ENCODE measurements at regions not wholly inside any gene's neighbourhood (a gene's known extent, or its start where the extent isn't known, plus 50 kb on each side); places are given as distances from the start of the nearest gene placed in this dataset.

GRCh38 chr20:48571949-48572847 is 255.6 kb downstream of the PREX1 start:
- H3K4me1 ChIP-seq (ENCODE audit: control insufficient read depth in 1 of 2, insufficient read depth in 2 of 2, low read length in 2 of 2) = no peaks in the 10 kb centered on the region
- H3K27ac ChIP-seq (ENCODE audit: low read depth, low read length) = no peak overlapping the region
- no peak overlapping the region for H3K9ac ChIP-seq (ENCODE audit: low read depth in 1 of 2, low read length in 2 of 2)
- H3K9me3 ChIP-seq (ENCODE audit: control insufficient read depth in 1 of 2, low read length in 2 of 2) = no peaks in the 10 kb centered on the region
- no peak overlapping the region for H3K4me3 ChIP-seq (ENCODE audit: low read depth in 1 of 2, low read length in 2 of 2)
- H3K36me3 ChIP-seq (ENCODE audit: control insufficient read depth in 1 of 2, insufficient read depth in 2 of 2, low read length in 2 of 2) = no peaks in the 10 kb centered on the region
- H3K27me3 ChIP-seq (ENCODE audit: control insufficient read depth in 1 of 2, insufficient read depth in 2 of 2, low read length in 2 of 2) = no peaks in the 10 kb centered on the region

GRCh38 chr20:48569679-48570078 is 258.1 kb downstream of the PREX1 start:
- no peak overlapping the region for H3K27ac ChIP-seq (ENCODE audit: low read depth, low read length)
- peaks cover 0 to 5% of the 10 kb centered on the region in 2 donors for H3K27me3 ChIP-seq (ENCODE audit: control insufficient read depth in 1 of 2, insufficient read depth in 2 of 2, low read length in 2 of 2)
- H3K4me1 ChIP-seq (ENCODE audit: control insufficient read depth in 1 of 2, insufficient read depth in 2 of 2, low read length in 2 of 2) = no peaks in the 10 kb centered on the region
- H3K9ac ChIP-seq (ENCODE audit: low read depth in 1 of 2, low read length in 2 of 2) = no peak overlapping the region
- H3K36me3 ChIP-seq (ENCODE audit: control insufficient read depth in 1 of 2, insufficient read depth in 2 of 2, low read length in 2 of 2) = no peaks in the 10 kb centered on the region
- H3K9me3 ChIP-seq (ENCODE audit: control insufficient read depth in 1 of 2, low read length in 2 of 2) = no peaks in the 10 kb centered on the region
- H3K4me3 ChIP-seq (ENCODE audit: low read depth in 1 of 2, low read length in 2 of 2) = no peak overlapping the region

GRCh38 chr20:48568520-48568919 is 259.3 kb downstream of the PREX1 start:
- H3K9ac ChIP-seq (ENCODE audit: low read depth in 1 of 2, low read length in 2 of 2) = no peak overlapping the region
- H3K27me3 ChIP-seq (ENCODE audit: control insufficient read depth in 1 of 2, insufficient read depth in 2 of 2, low read length in 2 of 2) = peaks cover 0 to 5% of the 10 kb centered on the region in 2 donors
- no peak overlapping the region for H3K27ac ChIP-seq (ENCODE audit: low read depth, low read length)

GRCh38 chr20:48567145-48567544 is 260.7 kb downstream of the PREX1 start:
- no peak overlapping the region for H3K27ac ChIP-seq (ENCODE audit: low read depth, low read length)
- H3K27me3 ChIP-seq (ENCODE audit: control insufficient read depth in 1 of 2, insufficient read depth in 2 of 2, low read length in 2 of 2) = peaks cover 0 to 5% of the 10 kb centered on the region in 2 donors
- H3K9ac ChIP-seq (ENCODE audit: low read depth in 1 of 2, low read length in 2 of 2) = no peak overlapping the region
- no peaks in the 10 kb centered on the region for H3K4me1 ChIP-seq (ENCODE audit: control insufficient read depth in 1 of 2, insufficient read depth in 2 of 2, low read length in 2 of 2)
- no peaks in the 10 kb centered on the region for H3K36me3 ChIP-seq (ENCODE audit: control insufficient read depth in 1 of 2, insufficient read depth in 2 of 2, low read length in 2 of 2)
- H3K4me3 ChIP-seq (ENCODE audit: low read depth in 1 of 2, low read length in 2 of 2) = no peak overlapping the region
- no peaks in the 10 kb centered on the region for H3K9me3 ChIP-seq (ENCODE audit: control insufficient read depth in 1 of 2, low read length in 2 of 2)

More at GRCh38 chr20:48568520-48568919, 259.3 kb downstream of the PREX1 start:
- no peak overlapping the region for H3K4me3 ChIP-seq (ENCODE audit: low read depth in 1 of 2, low read length in 2 of 2)
- H3K36me3 ChIP-seq (ENCODE audit: control insufficient read depth in 1 of 2, insufficient read depth in 2 of 2, low read length in 2 of 2) = no peaks in the 10 kb centered on the region
- no peaks in the 10 kb centered on the region for H3K9me3 ChIP-seq (ENCODE audit: control insufficient read depth in 1 of 2, low read length in 2 of 2)
- H3K4me1 ChIP-seq (ENCODE audit: control insufficient read depth in 1 of 2, insufficient read depth in 2 of 2, low read length in 2 of 2) = no peaks in the 10 kb centered on the region

GRCh38 chr20:48564982-48565539 is 262.7 kb downstream of the PREX1 start:
- Histone ChIP-seq H3K27ac (ENCODE audit: low read depth, low read length) (no peak overlapping the region), H3K36me3 (ENCODE audit: control insufficient read depth in 1 of 2, insufficient read depth in 2 of 2, low read length in 2 of 2) (no peaks in the 10 kb centered on the region), H3K9ac (ENCODE audit: low read depth in 1 of 2, low read length in 2 of 2) (no peak overlapping the region), H3K4me3 (ENCODE audit: low read depth in 1 of 2, low read length in 2 of 2) (no peak overlapping the region), H3K9me3 (ENCODE audit: control insufficient read depth in 1 of 2, low read length in 2 of 2) (no peaks in the 10 kb centered on the region), H3K4me1 (ENCODE audit: control insufficient read depth in 1 of 2, insufficient read depth in 2 of 2, low read length in 2 of 2) (no peaks in the 10 kb centered on the region), H3K27me3 (ENCODE audit: control insufficient read depth in 1 of 2, insufficient read depth in 2 of 2, low read length in 2 of 2) (peaks cover 0 to 5% of the 10 kb centered on the region in 2 donors)

GRCh38 chr20:48563191-48563870 is 264.5 kb downstream of the PREX1 start:
- H3K4me3 ChIP-seq (ENCODE audit: low read depth in 1 of 2, low read length in 2 of 2) = no peak overlapping the region
- no peaks in the 10 kb centered on the region for H3K4me1 ChIP-seq (ENCODE audit: control insufficient read depth in 1 of 2, insufficient read depth in 2 of 2, low read length in 2 of 2)
- H3K36me3 ChIP-seq (ENCODE audit: control insufficient read depth in 1 of 2, insufficient read depth in 2 of 2, low read length in 2 of 2) = no peaks in the 10 kb centered on the region
- H3K27ac ChIP-seq (ENCODE audit: low read depth, low read length) = no peak overlapping the region
- H3K27me3 ChIP-seq (ENCODE audit: control insufficient read depth in 1 of 2, insufficient read depth in 2 of 2, low read length in 2 of 2) = peaks cover 0 to 5% of the 10 kb centered on the region in 2 donors
- no peaks in the 10 kb centered on the region for H3K9me3 ChIP-seq (ENCODE audit: control insufficient read depth in 1 of 2, low read length in 2 of 2)
- H3K9ac ChIP-seq (ENCODE audit: low read depth in 1 of 2, low read length in 2 of 2) = no peak overlapping the region

- Histone ChIP-seq H3K9ac (ENCODE audit: low read depth in 1 of 2, low read length in 2 of 2) (no peak overlapping the region), H3K36me3 (ENCODE audit: control insufficient read depth in 1 of 2, insufficient read depth in 2 of 2, low read length in 2 of 2) (no peaks in the 10 kb centered on the region), H3K4me3 (ENCODE audit: low read depth in 1 of 2, low read length in 2 of 2) (no peak overlapping the region), H3K27me3 (ENCODE audit: control insufficient read depth in 1 of 2, insufficient read depth in 2 of 2, low read length in 2 of 2) (peaks cover 0 to 5% of the 10 kb centered on the region in 2 donors), H3K9me3 (ENCODE audit: control insufficient read depth in 1 of 2, low read length in 2 of 2) (no peaks in the 10 kb centered on the region), H3K27ac (ENCODE audit: low read depth, low read length) (no peak overlapping the region), H3K4me1 (ENCODE audit: control insufficient read depth in 1 of 2, insufficient read depth in 2 of 2, low read length in 2 of 2) (no peaks in the 10 kb centered on the region)
These were observed 265.1 kb downstream of the PREX1 start for GRCh38 chr20:48562586-48563116.

- Histone ChIP-seq H3K9me3 (ENCODE audit: control insufficient read depth in 1 of 2, low read length in 2 of 2) (no peaks in the 10 kb centered on the region), H3K27ac (ENCODE audit: low read depth, low read length) (no peak overlapping the region), H3K36me3 (ENCODE audit: control insufficient read depth in 1 of 2, insufficient read depth in 2 of 2, low read length in 2 of 2) (no peaks in the 10 kb centered on the region)
These were observed 268.9 kb downstream of the PREX1 start for GRCh38 chr20:48558906-48559305.

GRCh38 chr20:48557380-48557779 is 270.4 kb downstream of the PREX1 start:
- no peak overlapping the region for H3K27ac ChIP-seq (ENCODE audit: low read depth, low read length)
- no peak overlapping the region for H3K9ac ChIP-seq (ENCODE audit: low read depth in 1 of 2, low read length in 2 of 2)
- no peaks in the 10 kb centered on the region for H3K9me3 ChIP-seq (ENCODE audit: control insufficient read depth in 1 of 2, low read length in 2 of 2)
- no peaks in the 10 kb centered on the region for H3K27me3 ChIP-seq (ENCODE audit: control insufficient read depth in 1 of 2, insufficient read depth in 2 of 2, low read length in 2 of 2)
- no peaks in the 10 kb centered on the region for H3K36me3 ChIP-seq (ENCODE audit: control insufficient read depth in 1 of 2, insufficient read depth in 2 of 2, low read length in 2 of 2)
- H3K4me1 ChIP-seq (ENCODE audit: control insufficient read depth in 1 of 2, insufficient read depth in 2 of 2, low read length in 2 of 2) = no peaks in the 10 kb centered on the region
- no peak overlapping the region for H3K4me3 ChIP-seq (ENCODE audit: low read depth in 1 of 2, low read length in 2 of 2)

More at GRCh38 chr20:48558906-48559305, 268.9 kb downstream of the PREX1 start:
- H3K27me3 ChIP-seq (ENCODE audit: control insufficient read depth in 1 of 2, insufficient read depth in 2 of 2, low read length in 2 of 2) = no peaks in the 10 kb centered on the region
- no peak overlapping the region for H3K4me3 ChIP-seq (ENCODE audit: low read depth in 1 of 2, low read length in 2 of 2)
- H3K4me1 ChIP-seq (ENCODE audit: control insufficient read depth in 1 of 2, insufficient read depth in 2 of 2, low read length in 2 of 2) = no peaks in the 10 kb centered on the region
- no peak overlapping the region for H3K9ac ChIP-seq (ENCODE audit: low read depth in 1 of 2, low read length in 2 of 2)

GRCh38 chr20:48556956-48557355 is 270.8 kb downstream of the PREX1 start:
- Histone ChIP-seq H3K27me3 (ENCODE audit: control insufficient read depth in 1 of 2, insufficient read depth in 2 of 2, low read length in 2 of 2) (no peaks in the 10 kb centered on the region), H3K36me3 (ENCODE audit: control insufficient read depth in 1 of 2, insufficient read depth in 2 of 2, low read length in 2 of 2) (no peaks in the 10 kb centered on the region), H3K9ac (ENCODE audit: low read depth in 1 of 2, low read length in 2 of 2) (no peak overlapping the region), H3K9me3 (ENCODE audit: control insufficient read depth in 1 of 2, low read length in 2 of 2) (no peaks in the 10 kb centered on the region), H3K4me1 (ENCODE audit: control insufficient read depth in 1 of 2, insufficient read depth in 2 of 2, low read length in 2 of 2) (no peaks in the 10 kb centered on the region), H3K27ac (ENCODE audit: low read depth, low read length) (no peak overlapping the region), H3K4me3 (ENCODE audit: low read depth in 1 of 2, low read length in 2 of 2) (no peak overlapping the region)
